Fibroblast of skin of left biceps (primary cell): ENCODE measurements at regions not wholly inside any gene's neighbourhood (a gene's known extent, or its start where the extent isn't known, plus 50 kb on each side); places are given as distances from the start of the nearest gene placed in this dataset.
A peak's percentile ranks its signal among the peaks of the same experiment; 100 is the strongest.

Experiments
- DNase-seq, 2 experiments: peaks; one replicate each; pipeline ENCODE4 v3.0.0-alpha.2; 2013; ENCODE audit warnings: low read depth in 2 of 2

GRCh38 chr13:72534951-72535640 is 192.3 kb downstream of the MZT1 start:
- no peak for DNase-seq

GRCh38 chr13:72530471-72530870 is 197.0 kb downstream of the MZT1 start:
- peak; percentile 38 to 40 for DNase-seq

- no peak for DNase-seq
Observed at GRCh38 chr13:72527333-72527732, 200.1 kb downstream of the MZT1 start.

- no peak for DNase-seq
Observed at GRCh38 chr13:72523593-72523992, 203.8 kb downstream of the MZT1 start.

- DNase-seq: no peak
Observed at GRCh38 chr13:72523049-72523448, 204.4 kb downstream of the MZT1 start.

- DNase-seq: no peak
Observed at GRCh38 chr13:72521940-72522661, 205.3 kb downstream of the MZT1 start.

GRCh38 chr13:72514146-72514545 is 213.3 kb downstream of the MZT1 start:
- no peak for DNase-seq

- no peak for DNase-seq
Observed at GRCh38 chr13:72508392-72508791, 219.0 kb downstream of the MZT1 start.

GRCh38 chr13:72507416-72508199 is 219.8 kb downstream of the MZT1 start:
- no peak for DNase-seq

GRCh38 chr13:72506706-72507105 is 220.7 kb downstream of the MZT1 start:
- no peak for DNase-seq

GRCh38 chr13:72505376-72505775 is 222.1 kb downstream of the MZT1 start:
- no peak for DNase-seq

- peak; percentile 8 for DNase-seq
Observed at GRCh38 chr13:72504131-72504841, 223.1 kb downstream of the MZT1 start.

GRCh38 chr13:72500851-72501250 is 226.6 kb downstream of the MZT1 start:
- no peak for DNase-seq

GRCh38 chr13:72495681-72496080 is 231.7 kb downstream of the MZT1 start:
- no peak for DNase-seq

- no peak for DNase-seq
Observed at GRCh38 chr13:72489751-72490150, 237.7 kb downstream of the MZT1 start.

GRCh38 chr13:72473321-72473720 is 254.1 kb downstream of the MZT1 start:
- no peak for DNase-seq

- no peak for DNase-seq
Observed at GRCh38 chr13:72469906-72470305, 257.5 kb downstream of the MZT1 start.

GRCh38 chr13:72463561-72463960 is 263.9 kb downstream of the MZT1 start:
- DNase-seq: peak in 1 of 2 experiments; percentile 2

- DNase-seq: no peak
Observed at GRCh38 chr13:72462726-72463125, 264.7 kb downstream of the MZT1 start.

GRCh38 chr13:72462166-72462565 is 265.3 kb downstream of the MZT1 start:
- DNase-seq: no peak

- no peak for DNase-seq
Observed at GRCh38 chr13:72458701-72459100, 268.7 kb downstream of the MZT1 start.

GRCh38 chr13:72457151-72457550 is 270.3 kb downstream of the MZT1 start:
- no peak for DNase-seq
